ENCODE measurements at regions not wholly inside any gene's neighbourhood (a gene's known extent, or its start where the extent isn't known, plus 50 kb on each side); places are given as distances from the start of the nearest gene placed in this dataset.
"Not testable (repeated sequence)": the region's sequence is repeated elsewhere in the genome, so short reads cannot be mapped to it uniquely, and the experiment has no call there.

DNA sequence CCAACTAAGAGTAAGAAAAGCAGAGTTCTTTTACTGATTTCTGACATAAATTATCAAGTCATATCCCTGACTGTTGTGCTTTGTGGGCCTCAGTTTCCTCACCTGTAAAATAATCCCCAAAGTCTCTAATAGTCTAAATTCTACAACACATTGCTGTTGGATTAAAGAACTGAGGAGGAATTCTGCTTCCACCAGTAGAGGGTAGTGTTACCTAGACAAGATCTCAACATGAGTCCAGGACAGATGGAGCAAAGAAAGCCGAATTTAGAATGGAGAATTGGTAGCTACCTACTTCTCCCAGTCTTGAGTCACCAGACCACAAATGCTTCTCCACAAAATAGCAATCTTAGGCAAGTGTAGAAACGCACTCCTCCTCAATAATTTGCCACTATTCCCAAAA is 462.5 kb upstream of the FSHR start:
- Histone ChIP-seq H3K4me1 (ENCODE audit: control insufficient read depth in 1 of 2, insufficient read depth in 2 of 2, low read length in 2 of 2) (no peaks in the 10 kb centered on the region), H3K27me3 (ENCODE audit: insufficient read depth, low read length) (no peaks in the 10 kb centered on the region), H2AFZ (ENCODE audit: low read depth, low read length, poor library complexity, severe bottlenecking) (no peak overlapping the region), H3K4me3 (replicated peaks in 1 of 2; ENCODE audit: low read depth in 1 of 2, low read length in 2 of 2) (no peak overlapping the region), H3K9ac (ENCODE audit: low read length) (no peak overlapping the region), H3K36me3 (ENCODE audit: control insufficient read depth in 1 of 2, insufficient read depth in 2 of 2, low read length in 2 of 2) (no peaks in the 10 kb centered on the region), H3K9me3 (ENCODE audit: control insufficient read depth in 1 of 2, insufficient read depth in 1 of 2, low read depth in 1 of 2, low read length in 2 of 2) (peaks cover 3 to 8% of the 10 kb centered on the region in 2 experiments; a peak in 2 of 4 replicates), H3K79me2 (ENCODE audit: insufficient read depth, low read length) (no peaks in the 10 kb centered on the region), H3K27ac (ENCODE audit: low read depth, low read length) (no peak overlapping the region), H3K9me2 (ENCODE audit: insufficient read depth) (no peaks in the 10 kb centered on the region), H4K20me1 (ENCODE audit: insufficient read depth) (no peaks in the 10 kb centered on the region), H3K4me2 (ENCODE audit: low read length) (no peak overlapping the region)
- ATAC-seq (no peak), DNase-seq (ENCODE audit: low read depth, low spot score) (no peak)
- RAD21 ChIA-PET (ENCODE audit: low non-redundant PET in 1 of 2, low total read pairs in 2 of 2, uncharacterized antibody in 2 of 2, unreplicated experiment in 2 of 2) = no interaction called here
- intact Hi-C loops (cut with micrococcal nuclease) = no loop called here
- POLR2A ChIA-PET = no interaction called here
- CTCF ChIA-PET = interaction anchor here (0.9 kb wide), 1 partner anchor 786 kb away, joined by 4 read pairs; no protein-coding TSS in a partner anchor
- TF ChIP-seq, protein P1, sequence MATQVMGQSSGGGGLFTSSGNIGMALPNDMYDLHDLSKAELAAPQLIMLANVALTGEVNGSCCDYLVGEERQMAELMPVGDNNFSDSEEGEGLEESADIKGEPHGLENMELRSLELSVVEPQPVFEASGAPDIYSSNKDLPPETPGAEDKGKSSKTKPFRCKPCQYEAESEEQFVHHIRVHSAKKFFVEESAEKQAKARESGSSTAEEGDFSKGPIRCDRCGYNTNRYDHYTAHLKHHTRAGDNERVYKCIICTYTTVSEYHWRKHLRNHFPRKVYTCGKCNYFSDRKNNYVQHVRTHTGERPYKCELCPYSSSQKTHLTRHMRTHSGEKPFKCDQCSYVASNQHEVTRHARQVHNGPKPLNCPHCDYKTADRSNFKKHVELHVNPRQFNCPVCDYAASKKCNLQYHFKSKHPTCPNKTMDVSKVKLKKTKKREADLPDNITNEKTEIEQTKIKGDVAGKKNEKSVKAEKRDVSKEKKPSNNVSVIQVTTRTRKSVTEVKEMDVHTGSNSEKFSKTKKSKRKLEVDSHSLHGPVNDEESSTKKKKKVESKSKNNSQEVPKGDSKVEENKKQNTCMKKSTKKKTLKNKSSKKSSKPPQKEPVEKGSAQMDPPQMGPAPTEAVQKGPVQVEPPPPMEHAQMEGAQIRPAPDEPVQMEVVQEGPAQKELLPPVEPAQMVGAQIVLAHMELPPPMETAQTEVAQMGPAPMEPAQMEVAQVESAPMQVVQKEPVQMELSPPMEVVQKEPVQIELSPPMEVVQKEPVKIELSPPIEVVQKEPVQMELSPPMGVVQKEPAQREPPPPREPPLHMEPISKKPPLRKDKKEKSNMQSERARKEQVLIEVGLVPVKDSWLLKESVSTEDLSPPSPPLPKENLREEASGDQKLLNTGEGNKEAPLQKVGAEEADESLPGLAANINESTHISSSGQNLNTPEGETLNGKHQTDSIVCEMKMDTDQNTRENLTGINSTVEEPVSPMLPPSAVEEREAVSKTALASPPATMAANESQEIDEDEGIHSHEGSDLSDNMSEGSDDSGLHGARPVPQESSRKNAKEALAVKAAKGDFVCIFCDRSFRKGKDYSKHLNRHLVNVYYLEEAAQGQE (IDR thresholded peaks at IDR 0.05; ENCODE audit: low read depth) = no peak
- TF ChIP-seq, protein P2, sequence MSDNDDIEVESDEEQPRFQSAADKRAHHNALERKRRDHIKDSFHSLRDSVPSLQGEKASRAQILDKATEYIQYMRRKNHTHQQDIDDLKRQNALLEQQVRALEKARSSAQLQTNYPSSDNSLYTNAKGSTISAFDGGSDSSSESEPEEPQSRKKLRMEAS (IDR thresholded peaks at IDR 0.05) = no peak
- TF ChIP-seq CBX3 (IDR thresholded peaks at IDR 0.05; ENCODE audit: low read depth) (no peak), RAD21 (IDR thresholded peaks at IDR 0.05; ENCODE audit: low read depth) (peak; percentile 16; the same call in 1 of the 2 replicates)
- TF ChIP-seq, protein P3, sequence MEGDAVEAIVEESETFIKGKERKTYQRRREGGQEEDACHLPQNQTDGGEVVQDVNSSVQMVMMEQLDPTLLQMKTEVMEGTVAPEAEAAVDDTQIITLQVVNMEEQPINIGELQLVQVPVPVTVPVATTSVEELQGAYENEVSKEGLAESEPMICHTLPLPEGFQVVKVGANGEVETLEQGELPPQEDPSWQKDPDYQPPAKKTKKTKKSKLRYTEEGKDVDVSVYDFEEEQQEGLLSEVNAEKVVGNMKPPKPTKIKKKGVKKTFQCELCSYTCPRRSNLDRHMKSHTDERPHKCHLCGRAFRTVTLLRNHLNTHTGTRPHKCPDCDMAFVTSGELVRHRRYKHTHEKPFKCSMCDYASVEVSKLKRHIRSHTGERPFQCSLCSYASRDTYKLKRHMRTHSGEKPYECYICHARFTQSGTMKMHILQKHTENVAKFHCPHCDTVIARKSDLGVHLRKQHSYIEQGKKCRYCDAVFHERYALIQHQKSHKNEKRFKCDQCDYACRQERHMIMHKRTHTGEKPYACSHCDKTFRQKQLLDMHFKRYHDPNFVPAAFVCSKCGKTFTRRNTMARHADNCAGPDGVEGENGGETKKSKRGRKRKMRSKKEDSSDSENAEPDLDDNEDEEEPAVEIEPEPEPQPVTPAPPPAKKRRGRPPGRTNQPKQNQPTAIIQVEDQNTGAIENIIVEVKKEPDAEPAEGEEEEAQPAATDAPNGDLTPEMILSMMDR (IDR thresholded peaks at IDR 0.05 in 2 of 3, conservative IDR thresholded peaks at IDR 0.05 in 1 of 3; ENCODE audit: borderline replicate concordance in 1 of 3, insufficient read depth in 1 of 3, low read depth in 2 of 3, low read length in 2 of 3) = peak in 2 of 3 experiments; percentile 9 to 31; a peak in 2 of 6 replicates
- BruUV-seq (replicated peaks) = no TSS peak

DNA sequence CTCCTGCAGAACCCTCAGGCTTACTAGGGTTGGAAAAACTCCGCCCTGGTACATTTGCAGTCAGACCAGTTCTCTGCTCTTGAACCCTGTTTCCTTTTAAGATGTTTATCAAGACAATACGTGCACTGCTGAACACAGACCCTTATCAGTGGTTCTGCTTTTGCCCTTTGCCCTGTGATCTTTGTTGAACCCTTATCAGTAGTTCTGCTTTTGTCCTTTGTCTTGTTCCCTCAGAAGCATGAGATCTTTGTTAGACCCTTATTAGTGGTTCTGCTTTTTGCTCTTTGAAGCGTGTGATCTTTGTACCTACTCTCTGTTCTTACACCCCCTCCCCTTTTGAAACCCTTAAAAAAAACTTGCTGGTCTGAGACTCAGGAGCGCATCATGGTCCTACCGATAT is 457.5 kb upstream of the FSHR start:
- ATAC-seq; POLR2A ChIA-PET; H3K27ac ChIP-seq (ENCODE audit: low read depth, low read length); H3K36me3 ChIP-seq (ENCODE audit: control insufficient read depth in 1 of 2, insufficient read depth in 2 of 2, low read length in 2 of 2); CTCF ChIA-PET; RAD21 ChIA-PET (ENCODE audit: low non-redundant PET in 1 of 2, low total read pairs in 2 of 2, uncharacterized antibody in 2 of 2, unreplicated experiment in 2 of 2); H3K4me1 ChIP-seq (ENCODE audit: control insufficient read depth in 1 of 2, insufficient read depth in 2 of 2, low read length in 2 of 2); H3K79me2 ChIP-seq (ENCODE audit: insufficient read depth, low read length); H2AFZ ChIP-seq (ENCODE audit: low read depth, low read length, poor library complexity, severe bottlenecking); H3K9me3 ChIP-seq (ENCODE audit: control insufficient read depth in 1 of 2, insufficient read depth in 1 of 2, low read depth in 1 of 2, low read length in 2 of 2); H3K4me3 ChIP-seq (replicated peaks in 1 of 2; ENCODE audit: low read depth in 1 of 2, low read length in 2 of 2); H4K20me1 ChIP-seq (ENCODE audit: insufficient read depth); H3K27me3 ChIP-seq (ENCODE audit: insufficient read depth, low read length); H3K9me2 ChIP-seq (ENCODE audit: insufficient read depth); BruUV-seq (replicated peaks); H3K9ac ChIP-seq (ENCODE audit: low read length); DNase-seq (ENCODE audit: low read depth, low spot score); intact Hi-C loops (cut with micrococcal nuclease); H3K4me2 ChIP-seq (ENCODE audit: low read length): not testable (repeated sequence)
